Parathyroid adenoma (tissue), 2 donors: ENCODE measurements at regions not wholly inside any gene's neighbourhood (a gene's known extent, or its start where the extent isn't known, plus 50 kb on each side); places are given as distances from the start of the nearest gene placed in this dataset.

Experiments used
- H2AFZ ChIP-seq: fragments of 300-600 bp; sonication (generic); one replicate; pipeline ENCODE4 v1.7.0; 2017; ENCODE audit warnings: antibody characterized with exemption, mild to moderate bottlenecking
- H3K27ac ChIP-seq: fragments of 300-600 bp; sonication (generic); one replicate; pipeline ENCODE4 v1.7.0; 2017
- H3K27me3 ChIP-seq: fragments of 300-600 bp; sonication (generic); one replicate; pipeline ENCODE4 v1.7.0; 2017; ENCODE audit warnings: low read length; ENCODE audit not compliant: control insufficient read depth, insufficient read depth
- H3K36me3 ChIP-seq: fragments of 300-600 bp; sonication (generic); one replicate; pipeline ENCODE4 v1.7.0; 2017; ENCODE audit warnings: low read length; ENCODE audit not compliant: control insufficient read depth, insufficient read depth
- H3K4me1 ChIP-seq: fragments of 300-600 bp; sonication (generic); one replicate; pipeline ENCODE4 v1.7.0; 2017; ENCODE audit warnings: control low read depth
- H3K4me2 ChIP-seq: fragments of 300-600 bp; sonication (generic); one replicate; pipeline ENCODE4 v1.7.0; 2017; ENCODE audit warnings: low read length
- H3K4me3 ChIP-seq: fragments of 300-600 bp; sonication (generic); one replicate; pipeline ENCODE4 v1.7.0; 2017; ENCODE audit warnings: low read depth, low read length
- H3K79me2 ChIP-seq: fragments of 300-600 bp; sonication (generic); one replicate; pipeline ENCODE4 v1.7.0; 2017; ENCODE audit warnings: control low read depth
- H3K9ac ChIP-seq: fragments of 300-600 bp; sonication (generic); one replicate; pipeline ENCODE4 v1.7.0; 2017; ENCODE audit warnings: mild to moderate bottlenecking
- H3K9me3 ChIP-seq: fragments of 300-600 bp; sonication (generic); one replicate; pipeline ENCODE4 v1.7.0; 2017; ENCODE audit warnings: low read length; ENCODE audit not compliant: control insufficient read depth
- CTCF ChIP-seq: fragments of 300-600 bp; sonication (generic); IDR thresholded peaks from one replicate; pipeline ENCODE4 v1.7.0; 2017; ENCODE audit warnings: antibody characterized with exemption, mild to moderate bottlenecking
- donor health status: primary hyperparathyroidism.

DNA sequence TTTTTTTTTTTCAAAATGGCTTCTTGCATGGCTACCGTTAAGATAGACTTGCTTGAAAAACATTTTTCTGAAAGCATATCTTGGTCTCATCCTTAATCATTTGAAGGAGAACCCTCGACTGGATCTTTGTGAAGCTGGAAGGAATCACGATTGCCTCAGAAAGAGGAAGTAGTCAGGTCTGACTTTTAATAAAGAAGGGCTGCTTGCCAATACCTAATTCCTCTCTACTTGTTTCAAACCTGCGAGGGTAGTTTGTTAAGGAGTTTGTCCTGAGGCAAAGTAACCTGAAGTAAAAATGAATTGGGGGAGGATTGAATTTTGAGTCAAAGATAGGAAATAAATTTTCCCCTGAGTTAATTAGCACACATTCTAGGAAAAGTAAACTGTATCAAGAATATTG, 288.1 kb upstream of the MAP3K7 start:
- no peak overlapping the region for H3K9ac ChIP-seq
- H3K4me1 ChIP-seq, result no peaks in the 10 kb centered on the region
- no peaks in the 10 kb centered on the region for H3K36me3 ChIP-seq
- no peaks in the 10 kb centered on the region for H3K9me3 ChIP-seq
- no peak overlapping the region for H3K4me3 ChIP-seq
- no peak for TF ChIP-seq CTCF
- no peaks in the 10 kb centered on the region for H3K27me3 ChIP-seq
- no peak overlapping the region for H3K4me2 ChIP-seq
- no peak overlapping the region for H3K27ac ChIP-seq
- H3K79me2 ChIP-seq, result no peaks in the 10 kb centered on the region
- H2AFZ ChIP-seq, result no peak overlapping the region

GRCh38 chr6:90872981-90873380, 286.1 kb upstream of the MAP3K7 start:
- no peak for TF ChIP-seq CTCF
- no peak overlapping the region for H3K4me2 ChIP-seq
- no peaks in the 10 kb centered on the region for H3K36me3 ChIP-seq
- H3K27ac ChIP-seq, result no peak overlapping the region
- no peaks in the 10 kb centered on the region for H3K27me3 ChIP-seq
- no peak overlapping the region for H3K4me3 ChIP-seq
- H2AFZ ChIP-seq, result no peak overlapping the region
- H3K79me2 ChIP-seq, result no peaks in the 10 kb centered on the region
- H3K9me3 ChIP-seq, result no peaks in the 10 kb centered on the region
- no peaks in the 10 kb centered on the region for H3K4me1 ChIP-seq
- H3K9ac ChIP-seq, result no peak overlapping the region

GRCh38 chr6:90870561-90870960, 283.7 kb upstream of the MAP3K7 start:
- H3K36me3 ChIP-seq, result no peaks in the 10 kb centered on the region
- H3K79me2 ChIP-seq, result no peaks in the 10 kb centered on the region
- no peaks in the 10 kb centered on the region for H3K9me3 ChIP-seq
- H2AFZ ChIP-seq, result no peak overlapping the region
- no peak overlapping the region for H3K9ac ChIP-seq
- no peak overlapping the region for H3K27ac ChIP-seq
- H3K27me3 ChIP-seq, result no peaks in the 10 kb centered on the region
- no peaks in the 10 kb centered on the region for H3K4me1 ChIP-seq
- no peak overlapping the region for H3K4me2 ChIP-seq
- no peak for TF ChIP-seq CTCF
- no peak overlapping the region for H3K4me3 ChIP-seq

GRCh38 chr6:90868656-90869055, 281.8 kb upstream of the MAP3K7 start:
- TF ChIP-seq CTCF, result no peak
- no peak overlapping the region for H3K4me3 ChIP-seq
- H3K27me3 ChIP-seq, result no peaks in the 10 kb centered on the region
- H3K36me3 ChIP-seq, result no peaks in the 10 kb centered on the region
- H3K4me1 ChIP-seq, result no peaks in the 10 kb centered on the region
- H3K79me2 ChIP-seq, result no peaks in the 10 kb centered on the region
- H2AFZ ChIP-seq, result no peak overlapping the region
- no peak overlapping the region for H3K9ac ChIP-seq
- H3K4me2 ChIP-seq, result no peak overlapping the region
- no peaks in the 10 kb centered on the region for H3K9me3 ChIP-seq
- no peak overlapping the region for H3K27ac ChIP-seq

DNA sequence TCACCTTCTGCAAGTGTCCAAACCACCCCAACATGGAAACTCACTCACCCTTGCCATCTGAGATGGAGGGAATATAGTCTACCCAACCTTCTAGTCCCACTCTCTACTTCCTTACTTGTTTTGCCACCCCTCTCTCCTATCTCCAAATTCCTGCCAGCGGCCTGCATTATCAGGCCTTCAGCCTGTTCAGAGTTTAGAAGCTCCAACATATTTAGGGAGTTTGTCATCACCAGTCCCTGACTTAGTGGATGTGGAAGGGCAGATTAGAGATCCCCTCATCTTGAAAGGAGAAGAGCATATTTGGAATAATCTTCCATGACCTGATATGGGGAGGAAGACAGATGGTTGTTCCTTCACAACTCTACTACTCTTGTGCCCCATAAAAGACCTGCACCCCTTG, 281.4 kb upstream of the MAP3K7 start:
- Histone ChIP-seq H3K9ac (no peak overlapping the region), H3K4me3 (no peak overlapping the region), H3K36me3 (no peaks in the 10 kb centered on the region), H3K9me3 (no peaks in the 10 kb centered on the region), H3K4me2 (no peak overlapping the region), H3K27me3 (no peaks in the 10 kb centered on the region), H3K4me1 (no peaks in the 10 kb centered on the region), H3K79me2 (no peaks in the 10 kb centered on the region), H2AFZ (no peak overlapping the region), H3K27ac (no peak overlapping the region)
- no peak for TF ChIP-seq CTCF
